ENCODE measurements at regions not wholly inside any gene's neighbourhood (a gene's known extent, or its start where the extent isn't known, plus 50 kb on each side); places are given as distances from the start of the nearest gene placed in this dataset.

DNA sequence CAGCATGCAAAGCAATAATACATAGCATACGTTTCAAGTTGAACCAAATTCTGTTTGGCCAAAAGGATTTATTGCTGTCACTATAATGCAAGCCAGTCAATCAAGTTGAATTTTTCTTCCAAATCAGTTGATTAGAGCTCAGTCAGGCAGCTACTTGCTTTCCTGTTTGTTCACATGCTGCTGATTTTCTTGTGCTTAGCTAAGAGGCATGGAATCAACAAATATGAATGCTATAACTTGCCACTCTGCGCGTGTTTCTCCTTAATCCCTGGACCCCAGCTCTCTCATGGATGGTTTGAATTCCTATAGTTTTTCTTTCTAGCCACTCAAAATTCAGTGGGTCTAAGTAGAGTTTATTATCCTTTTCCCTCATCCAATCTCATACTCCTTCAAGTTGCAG, 311.3 kb downstream of the KLF5 start:
- TF ChIP-seq, protein P1, sequence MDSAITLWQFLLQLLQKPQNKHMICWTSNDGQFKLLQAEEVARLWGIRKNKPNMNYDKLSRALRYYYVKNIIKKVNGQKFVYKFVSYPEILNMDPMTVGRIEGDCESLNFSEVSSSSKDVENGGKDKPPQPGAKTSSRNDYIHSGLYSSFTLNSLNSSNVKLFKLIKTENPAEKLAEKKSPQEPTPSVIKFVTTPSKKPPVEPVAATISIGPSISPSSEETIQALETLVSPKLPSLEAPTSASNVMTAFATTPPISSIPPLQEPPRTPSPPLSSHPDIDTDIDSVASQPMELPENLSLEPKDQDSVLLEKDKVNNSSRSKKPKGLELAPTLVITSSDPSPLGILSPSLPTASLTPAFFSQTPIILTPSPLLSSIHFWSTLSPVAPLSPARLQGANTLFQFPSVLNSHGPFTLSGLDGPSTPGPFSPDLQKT (IDR thresholded peaks at IDR 0.05; ENCODE audit: borderline replicate concordance, low read depth, low read length), result no peak
- TF ChIP-seq, protein P2, sequence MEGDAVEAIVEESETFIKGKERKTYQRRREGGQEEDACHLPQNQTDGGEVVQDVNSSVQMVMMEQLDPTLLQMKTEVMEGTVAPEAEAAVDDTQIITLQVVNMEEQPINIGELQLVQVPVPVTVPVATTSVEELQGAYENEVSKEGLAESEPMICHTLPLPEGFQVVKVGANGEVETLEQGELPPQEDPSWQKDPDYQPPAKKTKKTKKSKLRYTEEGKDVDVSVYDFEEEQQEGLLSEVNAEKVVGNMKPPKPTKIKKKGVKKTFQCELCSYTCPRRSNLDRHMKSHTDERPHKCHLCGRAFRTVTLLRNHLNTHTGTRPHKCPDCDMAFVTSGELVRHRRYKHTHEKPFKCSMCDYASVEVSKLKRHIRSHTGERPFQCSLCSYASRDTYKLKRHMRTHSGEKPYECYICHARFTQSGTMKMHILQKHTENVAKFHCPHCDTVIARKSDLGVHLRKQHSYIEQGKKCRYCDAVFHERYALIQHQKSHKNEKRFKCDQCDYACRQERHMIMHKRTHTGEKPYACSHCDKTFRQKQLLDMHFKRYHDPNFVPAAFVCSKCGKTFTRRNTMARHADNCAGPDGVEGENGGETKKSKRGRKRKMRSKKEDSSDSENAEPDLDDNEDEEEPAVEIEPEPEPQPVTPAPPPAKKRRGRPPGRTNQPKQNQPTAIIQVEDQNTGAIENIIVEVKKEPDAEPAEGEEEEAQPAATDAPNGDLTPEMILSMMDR (tag by site-specific recombination; IDR thresholded peaks at IDR 0.05), result no peak
- no peak for TF ChIP-seq ZNF426 (tag by site-specific recombination; IDR thresholded peaks at IDR 0.05)
- TF ChIP-seq GLI2 (tag by site-specific recombination; IDR thresholded peaks at IDR 0.05; ENCODE audit: borderline replicate concordance, low read depth), result no peak
- TF ChIP-seq ZNF830 (tag by site-specific recombination; IDR thresholded peaks at IDR 0.05; ENCODE audit: low read depth), result no peak
- no peak for TF ChIP-seq ZNF350 (tag by site-specific recombination; IDR thresholded peaks at IDR 0.05)
- TF ChIP-seq, protein P3, sequence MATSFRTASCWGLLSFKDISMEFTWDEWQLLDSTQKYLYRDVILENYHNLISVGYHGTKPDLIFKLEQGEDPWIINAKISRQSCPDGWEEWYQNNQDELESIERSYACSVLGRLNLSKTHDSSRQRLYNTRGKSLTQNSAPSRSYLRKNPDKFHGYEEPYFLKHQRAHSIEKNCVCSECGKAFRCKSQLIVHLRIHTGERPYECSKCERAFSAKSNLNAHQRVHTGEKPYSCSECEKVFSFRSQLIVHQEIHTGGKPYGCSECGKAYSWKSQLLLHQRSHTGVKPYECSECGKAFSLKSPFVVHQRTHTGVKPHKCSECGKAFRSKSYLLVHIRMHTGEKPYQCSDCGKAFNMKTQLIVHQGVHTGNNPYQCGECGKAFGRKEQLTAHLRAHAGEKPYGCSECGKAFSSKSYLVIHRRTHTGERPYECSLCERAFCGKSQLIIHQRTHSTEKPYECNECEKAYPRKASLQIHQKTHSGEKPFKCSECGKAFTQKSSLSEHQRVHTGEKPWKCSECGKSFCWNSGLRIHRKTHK (tag by site-specific recombination; IDR thresholded peaks at IDR 0.05), result no peak

All from HEK293 (cell line).